ENCODE measurements at regions not wholly inside any gene's neighbourhood (a gene's known extent, or its start where the extent isn't known, plus 50 kb on each side); places are given as distances from the start of the nearest gene placed in this dataset.

DNA sequence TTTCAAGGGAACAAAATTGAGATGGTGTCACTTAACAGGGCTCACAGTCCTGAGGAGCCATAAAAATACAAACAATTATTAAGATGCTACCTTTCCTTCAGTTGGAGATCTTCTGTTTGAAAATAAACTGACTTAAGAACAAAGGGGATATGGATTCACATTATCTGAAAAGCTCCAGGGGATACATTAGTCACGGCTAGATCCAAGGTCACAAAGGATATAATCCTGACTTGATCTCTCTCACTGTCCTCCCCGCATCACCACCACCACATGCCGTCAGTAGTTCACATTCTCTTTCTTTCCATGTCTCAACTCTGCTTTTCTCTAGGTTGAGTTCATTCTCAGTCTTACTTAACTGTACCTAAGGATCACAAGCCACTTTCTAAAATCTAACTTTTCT is 530.4 kb upstream of the MARCKS start:
- no peak for FAIRE-seq

DNA sequence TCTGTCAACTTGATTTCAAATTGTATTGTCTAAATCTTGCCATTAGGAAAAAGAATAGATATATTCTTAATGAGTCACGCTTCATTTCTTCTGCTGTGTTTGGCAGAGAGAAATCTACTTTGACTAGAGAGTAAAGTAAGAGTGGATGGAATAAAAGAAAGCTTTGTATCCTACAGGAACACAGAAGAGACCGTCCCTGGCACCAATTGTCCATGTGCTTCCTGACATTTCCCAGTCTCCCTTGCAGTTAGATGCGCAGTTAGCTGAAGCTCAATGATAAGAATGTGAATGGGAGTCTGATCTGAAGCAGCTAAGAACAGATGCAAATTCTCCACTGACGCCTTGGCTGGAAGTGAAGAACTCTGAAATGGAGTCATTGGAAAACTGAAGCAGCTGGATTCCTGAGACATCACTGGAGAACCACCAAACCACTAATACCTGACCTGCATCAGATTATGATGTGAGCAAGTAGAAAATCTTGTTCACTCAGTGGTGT is 528.2 kb upstream of the MARCKS start:
- no peak for FAIRE-seq

DNA sequence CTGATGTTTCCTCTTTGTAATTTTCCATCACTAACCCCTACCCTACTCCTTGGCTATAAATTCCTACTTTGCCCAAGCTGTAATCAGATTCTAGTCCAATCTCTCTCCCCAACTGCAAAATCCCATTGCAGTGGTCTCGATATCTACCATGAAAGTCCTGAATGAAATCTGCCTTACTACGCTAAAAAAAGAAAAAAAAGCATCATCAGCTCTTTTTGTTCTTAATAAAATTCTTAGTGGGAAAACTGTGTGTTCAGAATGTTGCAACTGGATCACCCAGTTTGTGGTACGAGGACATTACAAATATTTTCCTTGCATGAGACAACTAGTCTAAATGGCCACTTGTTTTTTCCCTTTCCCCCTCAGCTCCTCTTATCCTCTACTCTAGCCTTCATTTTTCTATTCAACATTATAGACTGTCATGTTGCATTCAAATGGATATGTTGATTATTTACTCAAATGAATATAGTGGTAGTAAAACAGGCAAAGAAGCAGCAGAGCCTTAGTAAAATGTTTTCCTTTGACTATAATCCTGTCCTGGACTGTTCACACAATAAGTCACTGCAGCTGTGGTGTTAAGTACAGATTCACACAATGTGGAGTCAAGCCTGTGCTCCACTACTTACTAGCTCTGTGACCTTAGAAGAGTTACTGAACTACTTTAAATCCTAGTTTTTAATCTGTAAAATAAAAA is 527.1 kb upstream of the MARCKS start:
- no peak for FAIRE-seq

DNA sequence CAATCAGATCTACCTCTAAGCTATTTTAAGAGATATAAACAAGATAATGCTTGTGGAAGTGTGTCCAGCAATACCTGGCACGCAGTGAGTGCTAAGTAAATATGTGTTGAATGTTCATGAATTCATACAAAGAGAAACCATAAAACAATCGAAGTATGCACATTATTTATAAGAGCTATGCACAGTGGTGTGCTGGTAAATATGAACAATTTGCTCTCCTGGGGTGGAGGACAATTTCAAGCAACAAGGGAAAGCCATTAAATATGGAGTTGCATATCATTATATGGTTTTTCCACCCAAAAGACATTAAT is 526.6 kb upstream of the MARCKS start:
- FAIRE-seq: no peak

DNA sequence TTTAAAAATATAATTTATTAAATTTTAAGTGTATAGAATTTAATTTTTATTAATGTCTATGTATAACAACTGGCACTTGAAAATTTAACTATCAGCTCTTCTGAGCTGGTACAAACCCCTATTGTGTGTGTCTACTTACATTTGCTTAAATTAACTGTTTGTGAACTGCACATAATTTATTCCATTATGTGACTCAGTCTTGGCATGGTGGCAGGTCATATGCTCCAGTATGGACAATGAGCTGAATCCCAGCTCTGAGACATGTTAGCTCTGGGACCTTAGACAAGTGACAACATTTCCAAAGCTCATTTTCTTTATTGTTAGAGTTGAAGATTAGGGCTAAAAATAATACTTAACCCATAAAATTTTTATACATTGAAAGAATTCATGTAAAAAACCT is 526.1 kb upstream of the MARCKS start:
- FAIRE-seq: no peak

DNA sequence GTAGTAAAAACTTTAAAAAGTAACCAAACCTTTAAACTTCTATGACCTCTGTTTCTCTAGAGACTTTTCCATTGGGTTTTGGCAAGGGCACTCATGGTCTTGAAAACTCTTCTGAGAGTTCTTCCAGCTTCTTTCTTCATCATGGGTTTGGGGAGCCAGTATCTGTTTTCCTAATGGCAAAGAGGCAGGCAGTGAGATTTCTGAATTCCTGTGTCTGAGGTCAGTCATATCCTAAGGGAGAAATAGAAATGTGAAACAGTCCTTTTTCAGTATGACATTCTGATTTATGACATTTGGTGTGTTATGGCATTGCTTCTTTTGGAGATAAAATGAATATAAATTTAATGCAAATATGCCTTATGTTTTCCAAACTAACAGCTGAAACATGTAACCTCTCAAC is 518.5 kb upstream of the MARCKS start:
- FAIRE-seq: no peak

DNA sequence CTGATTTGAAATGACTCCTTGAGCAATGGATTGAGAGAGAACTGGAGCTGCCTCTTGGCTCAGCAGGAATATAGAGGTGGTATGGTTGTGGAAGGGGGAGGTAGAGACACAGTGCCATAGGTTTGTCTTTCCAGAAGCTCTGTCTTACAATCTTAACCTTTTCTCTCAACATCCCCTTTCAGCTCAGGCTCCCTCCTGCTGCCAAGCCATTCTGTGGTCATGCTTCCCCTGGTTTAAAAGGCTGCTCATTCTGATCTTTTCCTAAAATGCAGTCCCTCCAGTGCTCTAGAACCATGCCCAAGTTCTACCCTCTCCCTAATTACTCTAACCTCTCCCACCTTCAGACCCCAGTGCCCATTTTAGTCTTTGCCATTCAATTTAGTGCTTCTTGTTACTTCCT is 517.9 kb upstream of the MARCKS start:
- no peak for FAIRE-seq

DNA sequence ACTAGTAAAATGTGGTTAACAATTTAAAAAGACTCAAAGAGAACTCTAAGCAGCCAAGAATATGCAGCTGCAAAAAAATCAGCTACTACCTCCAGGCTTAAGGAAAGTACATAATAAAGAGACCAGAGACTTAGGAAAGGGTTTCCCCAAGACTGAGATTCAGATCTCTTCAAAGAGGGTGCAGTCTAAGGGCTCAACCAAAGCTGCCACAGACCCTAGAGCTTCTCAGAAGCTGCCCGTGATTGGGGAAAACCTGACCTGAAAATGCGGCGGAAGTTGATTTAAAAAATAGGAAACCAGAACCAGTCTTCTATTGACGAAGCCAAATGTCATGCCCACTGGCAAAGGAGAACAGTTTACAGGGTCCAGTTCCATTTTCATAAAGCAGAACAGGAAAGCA is 516.8 kb upstream of the MARCKS start:
- FAIRE-seq: no peak

DNA sequence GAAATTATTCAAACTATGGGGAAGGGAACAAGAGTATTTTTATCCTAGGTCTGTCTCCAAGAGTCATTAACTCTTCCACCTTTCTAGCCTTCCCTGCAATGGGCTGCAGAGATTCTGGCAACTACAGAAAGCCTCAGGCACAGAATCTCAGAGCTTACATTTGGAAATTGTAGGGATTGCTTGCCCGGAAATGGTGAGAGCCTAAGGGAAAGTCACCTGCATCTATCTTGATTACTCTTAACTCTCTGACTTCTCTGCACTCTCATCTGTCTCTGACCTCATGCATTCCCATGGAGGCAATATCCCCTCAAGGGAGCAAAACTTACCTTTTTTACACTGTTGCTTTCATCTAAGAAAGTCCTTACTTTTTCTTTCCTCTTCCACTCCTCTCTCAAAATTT is 513.2 kb upstream of the MARCKS start:
- FAIRE-seq: no peak

DNA sequence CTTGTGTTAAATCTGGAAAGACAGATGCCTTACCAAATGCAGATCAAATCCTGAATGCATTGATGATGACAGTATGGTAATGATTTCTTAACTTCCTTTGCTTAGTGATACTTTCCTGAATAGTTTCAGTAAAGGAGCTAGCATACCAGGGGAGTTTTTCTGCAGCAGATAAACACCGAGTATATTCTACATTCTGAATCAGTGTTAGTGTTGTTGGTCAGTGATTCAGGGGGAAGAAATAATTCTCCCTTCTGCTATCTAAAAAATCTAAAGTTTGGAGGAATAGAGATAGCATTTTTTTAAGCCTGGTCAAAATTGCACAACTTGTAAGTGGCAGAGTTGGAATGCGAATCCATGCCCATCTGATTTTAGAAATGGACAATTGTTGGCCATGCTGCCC is 512.2 kb upstream of the MARCKS start:
- FAIRE-seq: no peak

DNA sequence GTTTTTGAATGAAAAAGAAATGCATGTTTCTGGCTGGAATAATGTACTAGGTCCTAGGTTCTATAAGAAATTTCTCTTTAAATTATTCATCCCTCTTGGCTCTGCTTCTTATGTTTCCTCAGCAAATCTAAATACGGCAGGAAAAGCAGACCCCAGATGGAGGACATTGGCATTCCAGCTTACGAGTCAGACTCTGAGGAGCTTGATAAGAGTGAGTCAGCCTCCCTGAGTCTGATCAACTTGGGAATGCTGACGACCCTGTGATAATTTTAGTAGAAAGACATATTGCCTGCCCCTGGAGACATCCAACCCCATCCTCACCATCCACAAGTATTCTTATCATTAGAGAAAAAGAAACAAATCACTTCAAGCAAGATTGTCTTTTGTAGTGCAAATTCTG is 509.7 kb upstream of the MARCKS start:
- no peak for FAIRE-seq

DNA sequence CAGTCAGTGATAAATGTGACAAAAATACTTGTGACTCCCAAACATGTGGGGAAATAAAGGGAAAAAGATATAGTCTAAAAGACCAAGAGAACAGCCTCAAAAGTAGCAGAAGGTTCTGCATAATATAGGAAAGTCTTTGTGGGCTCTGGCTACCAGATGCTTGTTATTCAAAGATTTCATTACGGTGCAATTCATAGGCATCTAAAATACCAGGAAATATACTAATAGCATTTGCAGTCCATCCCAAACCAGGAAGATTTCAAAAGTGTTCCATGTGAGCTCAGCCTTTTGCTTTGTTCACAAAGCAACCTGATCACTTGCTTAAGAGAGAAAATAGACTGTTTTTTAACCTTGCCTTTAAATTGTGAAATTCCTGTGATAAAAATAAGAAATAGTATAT is 506.7 kb upstream of the MARCKS start:
- FAIRE-seq: no peak

DNA sequence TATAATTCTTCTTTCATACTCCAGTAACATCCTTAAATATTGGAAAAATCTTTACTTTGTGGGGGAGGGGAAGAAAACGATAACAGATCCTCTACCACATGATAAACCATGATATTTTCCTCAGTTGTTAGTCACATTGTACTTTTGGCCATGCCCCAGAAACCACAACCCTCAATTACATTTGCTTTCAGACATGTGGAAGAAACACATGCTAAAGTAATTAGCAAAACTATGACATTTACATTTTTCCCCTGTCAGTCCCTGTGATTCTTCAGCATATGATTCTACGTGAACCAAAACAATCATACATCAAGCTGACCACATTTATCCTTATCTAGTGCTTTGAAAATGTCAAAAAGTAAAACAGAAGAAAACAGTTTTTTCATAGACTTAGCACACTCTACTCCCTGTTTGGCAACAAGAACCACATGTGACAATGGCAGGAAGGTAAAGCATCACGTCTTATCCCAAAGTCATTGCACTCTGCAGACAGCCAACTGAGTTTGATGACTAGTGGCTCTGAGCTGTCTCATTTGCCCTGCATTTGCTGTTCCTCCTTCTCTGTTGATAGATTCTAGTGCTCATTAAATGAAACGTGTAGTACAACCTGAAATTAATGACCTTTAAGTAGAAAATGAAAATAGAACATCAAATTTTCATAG is 505.8 kb upstream of the MARCKS start:
- no peak for FAIRE-seq

DNA sequence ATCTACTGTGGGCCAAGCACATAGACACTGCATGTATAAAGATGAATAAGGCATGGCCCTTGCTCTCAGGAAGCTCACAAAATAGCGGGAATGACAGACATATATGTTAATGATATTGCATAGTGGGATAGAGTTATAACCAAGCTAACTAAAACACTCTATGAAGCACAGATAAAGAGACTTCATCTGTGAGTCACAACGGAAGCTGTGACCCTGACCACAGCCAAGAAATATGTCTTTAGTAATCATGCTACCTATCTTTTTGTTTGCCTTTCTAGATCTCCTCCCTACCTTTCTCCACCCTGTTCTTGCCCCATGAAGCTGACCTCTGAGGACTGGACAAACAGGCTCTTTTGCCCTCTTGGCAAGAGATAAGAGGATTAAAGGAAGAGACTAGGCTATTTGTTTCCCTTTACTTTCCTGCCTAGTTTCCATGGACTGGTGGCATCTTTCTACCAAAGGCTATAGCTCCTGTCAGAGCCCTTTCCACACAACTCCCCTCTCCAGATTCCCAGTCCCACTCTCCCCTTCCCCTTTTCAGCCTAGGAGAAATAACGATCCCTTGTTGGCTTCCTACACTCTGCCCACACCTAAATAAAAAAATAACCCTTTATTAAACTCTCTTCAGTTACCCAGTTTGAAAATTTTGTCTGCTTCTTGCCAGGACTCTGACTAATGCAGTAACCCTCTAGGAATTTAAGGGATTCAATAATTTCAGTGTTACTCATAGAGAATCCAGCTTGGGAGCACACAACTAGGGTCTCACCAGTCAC is 504.9 kb upstream of the MARCKS start:
- FAIRE-seq: no peak

DNA sequence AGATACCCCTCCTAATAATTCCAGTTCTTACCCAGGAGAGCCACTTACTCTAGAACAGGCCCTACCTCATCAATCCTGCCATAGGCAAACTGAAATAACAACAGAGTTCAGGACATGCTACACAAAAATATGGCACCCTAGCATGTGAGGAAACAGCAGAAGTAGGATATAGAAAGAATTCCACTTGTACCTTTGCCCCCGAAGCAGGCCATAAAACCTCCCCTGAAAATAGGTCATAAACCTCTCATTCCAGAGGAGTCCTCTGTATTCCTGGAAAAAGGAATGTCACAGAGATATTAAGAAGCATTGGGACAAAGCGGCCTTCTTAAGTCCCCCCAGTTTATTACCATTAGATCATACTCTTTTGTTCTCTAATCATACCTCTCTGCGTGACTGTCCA is 504.3 kb upstream of the MARCKS start:
- FAIRE-seq: no peak

DNA sequence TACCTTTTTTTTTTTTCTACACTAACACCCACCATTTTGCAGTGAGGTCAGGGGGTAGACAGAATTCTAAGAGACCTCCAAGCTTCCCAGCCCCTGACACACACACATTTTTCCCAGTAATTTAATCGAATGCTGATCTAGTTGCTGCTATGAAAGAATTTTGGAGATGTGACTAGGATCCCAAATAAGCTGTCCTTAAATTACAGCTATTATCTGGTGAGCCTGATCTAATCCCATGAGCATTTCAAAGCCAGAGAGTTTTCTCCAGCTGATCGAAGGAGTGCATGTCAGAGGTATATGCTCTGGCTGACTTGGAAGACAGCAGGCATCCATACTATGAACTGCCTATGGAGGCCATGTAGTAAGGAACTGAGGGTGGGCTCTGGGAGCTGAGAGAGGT is 503.8 kb upstream of the MARCKS start:
- FAIRE-seq: no peak

DNA sequence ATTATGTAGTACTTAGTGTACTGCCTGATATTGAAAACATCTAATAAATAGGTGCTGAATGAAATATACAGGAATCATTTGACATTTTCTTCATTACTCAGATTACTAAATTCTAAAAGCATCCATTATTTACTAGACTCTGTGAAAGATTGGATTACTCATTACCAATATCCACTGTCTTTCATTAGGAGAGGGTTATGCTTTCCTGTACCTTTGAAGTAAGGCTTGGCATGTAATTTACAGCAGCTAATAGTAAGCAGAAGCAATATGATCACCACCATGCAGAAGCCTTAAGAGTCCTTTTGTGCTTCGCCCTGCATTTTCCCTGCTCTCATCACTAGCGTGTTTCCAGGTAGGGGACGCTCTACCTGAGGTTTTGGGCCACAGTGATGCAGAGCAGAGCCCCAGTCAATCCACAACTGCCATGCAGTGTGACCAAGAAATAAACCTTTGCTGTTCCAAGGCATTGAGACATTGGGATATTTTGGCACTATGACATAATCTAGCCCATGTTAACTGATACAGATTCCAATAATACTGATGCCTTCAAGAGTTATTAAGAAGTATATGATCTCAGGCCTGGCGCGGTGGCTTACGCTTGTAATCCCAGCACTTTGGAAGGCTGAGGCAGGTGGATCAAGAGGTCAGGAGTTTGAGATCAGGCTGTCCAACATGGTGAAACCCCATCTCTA is 502.8 kb upstream of the MARCKS start:
- FAIRE-seq: no peak

DNA sequence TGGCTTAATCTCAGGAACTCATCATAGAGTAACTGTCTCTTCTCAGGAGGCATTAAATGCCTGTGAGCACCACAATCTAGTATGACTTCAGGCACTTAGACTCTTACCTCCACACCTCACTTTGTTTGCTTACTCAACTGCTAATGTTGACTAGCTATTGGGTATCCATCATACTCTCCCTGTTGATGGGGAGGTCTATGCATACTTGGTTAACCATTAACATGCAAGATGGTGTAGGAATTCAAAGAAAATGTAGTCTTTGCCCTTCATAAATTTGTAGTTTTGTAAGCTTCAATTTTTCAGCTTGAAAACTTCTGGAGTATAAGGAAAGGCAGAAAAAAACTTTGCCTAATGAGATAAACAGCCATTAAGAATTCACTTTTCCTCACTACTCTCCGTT is 501.0 kb upstream of the MARCKS start:
- no peak for FAIRE-seq

DNA sequence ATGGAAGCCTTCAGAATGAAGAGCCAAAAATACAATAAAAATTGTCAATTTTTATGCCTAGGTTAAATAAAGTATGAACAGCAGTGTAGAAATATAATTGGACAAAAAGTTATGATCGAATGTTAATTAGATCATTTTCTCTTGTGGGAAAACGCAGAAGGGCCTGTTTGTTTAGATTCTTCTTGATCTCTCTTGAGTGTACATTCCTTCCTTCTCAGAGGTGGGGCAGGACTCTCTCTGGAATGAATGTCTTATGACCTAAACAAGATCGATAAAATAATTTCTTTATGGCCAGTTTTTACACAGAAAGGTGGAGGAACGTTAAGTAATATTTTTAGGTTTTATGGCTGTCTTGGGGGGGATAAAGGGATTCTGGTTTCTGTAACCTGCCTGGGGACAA is 500.1 kb upstream of the MARCKS start:
- FAIRE-seq: no peak

DNA sequence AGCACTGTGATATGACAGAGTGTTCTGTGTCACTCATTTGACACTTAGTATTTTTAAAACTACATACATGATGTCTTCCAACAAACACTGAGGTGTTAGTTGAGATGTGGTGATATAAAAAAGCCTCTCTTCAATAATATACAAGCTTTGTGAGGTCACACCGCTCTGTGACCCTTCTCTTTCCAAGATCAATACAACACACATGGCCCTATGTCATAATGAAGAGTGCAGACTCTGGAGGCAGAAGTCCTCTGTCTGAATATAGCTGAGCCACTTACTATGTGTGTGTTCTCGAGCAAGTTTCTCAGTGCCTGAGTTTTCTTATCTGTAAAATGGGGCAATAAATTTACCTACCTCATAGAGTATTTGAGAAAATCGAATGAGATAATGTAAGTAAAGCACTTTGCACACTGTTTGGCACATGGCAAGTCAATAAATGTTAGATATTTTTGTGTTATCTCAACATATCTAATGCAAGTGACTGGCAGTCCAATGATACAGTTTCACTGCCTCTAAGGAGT is 499.0 kb upstream of the MARCKS start:
- no peak for FAIRE-seq

DNA sequence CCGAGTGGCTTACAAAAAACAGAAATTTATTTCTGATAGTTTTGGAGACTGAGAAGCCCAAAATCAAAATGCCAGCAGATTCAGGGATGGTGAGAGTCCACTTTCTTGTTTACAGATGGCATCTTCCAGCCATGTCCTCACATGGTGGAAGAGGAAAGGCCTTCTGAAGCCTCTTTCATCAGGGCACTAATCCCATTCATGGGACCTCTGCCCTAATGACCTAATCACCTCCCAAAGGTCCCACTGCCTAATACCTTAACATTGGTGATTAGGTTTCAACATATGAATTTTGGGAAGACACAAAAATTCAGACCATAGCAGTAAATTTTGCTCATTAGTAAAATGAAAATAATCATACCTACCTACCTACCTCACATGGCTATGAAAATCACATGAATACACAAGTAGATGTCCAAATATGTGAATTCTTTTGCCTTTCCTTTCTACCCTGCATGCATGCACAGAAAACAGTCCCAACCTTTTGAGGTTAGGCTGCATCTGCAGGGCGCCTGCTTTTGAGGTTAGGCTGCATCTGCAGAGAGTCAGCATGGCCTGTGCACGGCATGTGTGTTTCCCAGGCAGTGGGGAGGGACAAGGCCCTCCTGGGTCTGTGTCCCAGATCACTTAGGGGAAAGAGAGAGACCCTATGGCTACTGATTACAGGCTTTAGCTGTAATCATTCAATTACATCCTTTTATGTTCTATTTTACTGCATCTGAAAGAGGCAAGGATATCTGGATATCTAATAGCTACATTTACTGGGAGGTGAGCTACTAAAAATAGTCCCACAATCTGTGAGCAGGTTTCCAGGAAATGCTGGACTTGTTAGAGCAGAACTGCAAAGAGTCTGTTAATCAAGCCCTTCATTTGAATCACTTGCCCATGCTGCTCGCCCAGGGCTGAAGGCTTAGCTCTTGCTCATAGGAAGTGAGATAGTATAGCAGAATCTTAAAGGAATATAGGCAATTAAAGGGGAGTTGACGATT is 497.7 kb upstream of the MARCKS start:
- no peak for FAIRE-seq

DNA sequence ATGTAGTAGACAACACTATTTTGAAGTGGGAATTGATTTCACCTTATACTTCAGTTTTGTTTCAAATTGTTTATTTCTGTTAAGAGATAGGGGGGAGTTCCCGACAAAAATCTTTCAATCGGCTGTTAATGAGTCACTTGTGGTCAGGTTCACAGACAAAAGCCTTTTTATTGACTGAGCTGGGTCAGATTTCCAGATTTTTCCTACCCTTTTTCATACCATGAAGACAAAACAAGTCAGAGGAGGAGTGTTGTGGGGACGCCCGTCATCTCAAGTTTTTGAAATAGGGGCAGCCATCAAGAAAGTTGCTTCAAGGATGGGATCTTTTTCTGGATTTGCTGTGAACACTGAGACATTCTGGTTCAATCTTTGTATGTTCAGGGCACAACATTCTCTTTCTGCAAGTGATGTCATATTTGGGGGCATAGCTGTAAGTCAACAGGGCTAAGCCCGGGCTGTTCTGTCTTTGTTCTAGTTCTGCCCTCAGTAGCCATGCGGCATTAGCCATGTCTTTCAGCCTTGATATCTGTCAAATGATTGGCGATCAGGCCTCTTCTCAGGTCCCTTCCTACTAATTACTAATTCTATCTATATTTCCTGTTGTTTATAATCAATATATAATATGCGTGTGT is 496.0 kb upstream of the MARCKS start:
- no peak for FAIRE-seq
